ENCODE measurements at regions not wholly inside any gene's neighbourhood (a gene's known extent, or its start where the extent isn't known, plus 50 kb on each side); places are given as distances from the start of the nearest gene placed in this dataset.
"Not testable (repeated sequence)": the region's sequence is repeated elsewhere in the genome, so short reads cannot be mapped to it uniquely, and the experiment has no call there.

DNA sequence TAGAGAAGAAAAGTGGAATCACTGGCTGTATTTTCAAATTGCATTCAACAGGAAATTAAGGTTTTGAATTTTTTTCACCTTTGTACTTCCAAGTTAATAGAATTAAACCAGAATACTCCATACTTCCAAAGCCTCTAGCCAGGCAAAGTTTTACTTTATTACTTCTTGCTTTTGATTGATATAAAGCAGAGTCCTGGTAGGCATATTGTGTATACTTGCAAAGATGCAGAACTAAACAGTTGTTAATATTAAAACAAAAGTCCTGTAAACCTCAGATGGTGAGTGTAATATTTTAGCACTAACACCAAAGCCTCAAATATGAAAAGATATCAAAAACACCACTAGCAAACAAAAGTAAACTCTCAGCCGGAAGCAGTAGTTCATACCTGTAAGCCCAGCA, 107.2 kb upstream of the C2CD4B start:
- DNase-seq, result no peak

- DNase-seq, result no peak
Measured at GRCh38 chr15:62275831-62276230, 110.7 kb upstream of the C2CD4B start.

GRCh38 chr15:62277816-62278394, 112.8 kb upstream of the C2CD4B start:
- no peak for DNase-seq

DNA sequence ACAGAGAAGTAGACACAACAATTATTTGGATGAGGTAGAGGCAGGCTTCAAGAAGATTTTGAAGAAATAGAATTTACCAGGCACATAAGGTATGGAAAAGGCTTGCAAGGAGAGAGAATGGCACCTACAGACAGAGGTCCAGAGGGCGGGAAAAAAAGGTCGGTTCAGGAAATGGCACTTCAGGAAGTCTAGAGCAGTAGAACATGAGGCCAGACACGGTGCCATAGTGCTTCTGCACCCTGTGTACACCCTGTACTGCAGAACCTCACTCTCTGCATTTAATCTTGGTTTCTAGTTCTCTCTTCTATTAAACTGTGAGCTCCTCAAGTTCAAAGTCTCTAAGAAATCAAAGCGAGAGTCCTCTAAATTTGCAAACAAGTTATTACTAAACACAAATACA, 113.4 kb upstream of the C2CD4B start:
- DNase-seq, result no peak

- no peak for DNase-seq
Measured at GRCh38 chr15:62279041-62279440, 114.0 kb upstream of the C2CD4B start.

GRCh38 chr15:62280625-62281024, 115.5 kb upstream of the C2CD4B start:
- DNase-seq, result no peak

DNA sequence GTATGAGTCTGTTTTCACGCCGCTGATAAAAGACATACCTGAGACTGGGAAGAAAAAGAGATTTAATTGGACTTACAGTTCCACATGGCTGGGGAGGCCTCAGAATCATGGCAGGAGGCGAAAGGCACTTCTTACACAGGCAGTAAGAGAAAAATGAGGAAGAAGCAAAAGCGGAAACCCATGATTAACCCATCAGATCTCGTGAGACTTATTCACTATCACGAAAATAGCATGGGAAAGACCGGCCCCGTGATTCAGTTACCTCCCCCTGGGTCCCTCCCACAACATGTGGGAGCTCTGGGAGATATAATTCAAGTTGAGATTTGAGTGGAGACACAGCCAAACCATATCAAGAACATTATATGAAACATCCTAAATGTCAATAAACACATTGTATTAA, 116.7 kb upstream of the C2CD4B start:
- DNase-seq, result not testable (repeated sequence)

DNA sequence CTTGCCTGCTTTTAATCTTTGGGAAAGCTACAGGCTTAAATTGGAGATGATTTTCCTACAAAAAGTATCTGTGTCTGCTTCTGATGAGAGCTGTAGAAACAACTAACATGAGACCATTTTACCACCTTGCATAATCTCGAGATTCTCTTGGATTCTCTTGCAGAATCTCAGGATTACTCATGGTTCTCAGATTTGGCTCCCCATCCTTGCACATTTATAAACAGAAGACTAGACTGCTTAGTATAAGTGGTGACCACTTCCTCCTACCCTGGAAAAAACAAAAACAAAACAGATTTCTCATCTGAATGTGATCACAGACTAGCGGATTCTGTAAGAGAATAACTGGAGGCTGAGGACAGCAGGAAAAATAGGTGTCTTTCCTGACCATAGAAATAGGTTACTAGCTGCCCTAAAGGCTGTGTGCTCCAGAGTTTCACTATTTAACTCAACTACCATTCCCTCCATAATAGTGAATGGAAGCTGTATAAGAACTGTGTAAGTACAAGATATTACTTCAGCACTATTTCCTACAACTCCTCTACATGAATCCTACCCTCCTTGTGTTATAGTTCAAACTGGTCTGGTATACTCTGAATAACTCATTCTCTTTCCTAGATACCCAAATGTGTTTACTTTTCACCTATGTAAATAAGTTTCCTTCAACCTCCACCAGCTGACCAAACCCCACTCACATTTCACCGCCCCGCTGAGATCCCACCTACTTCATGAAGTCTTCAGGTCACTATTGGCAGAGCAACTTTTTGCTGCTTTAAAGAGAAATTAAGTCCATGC, 122.2 kb upstream of the C2CD4B start:
- no peak for DNase-seq

- no peak for DNase-seq
Measured at GRCh38 chr15:62288361-62289017, 123.4 kb upstream of the C2CD4B start.

DNA sequence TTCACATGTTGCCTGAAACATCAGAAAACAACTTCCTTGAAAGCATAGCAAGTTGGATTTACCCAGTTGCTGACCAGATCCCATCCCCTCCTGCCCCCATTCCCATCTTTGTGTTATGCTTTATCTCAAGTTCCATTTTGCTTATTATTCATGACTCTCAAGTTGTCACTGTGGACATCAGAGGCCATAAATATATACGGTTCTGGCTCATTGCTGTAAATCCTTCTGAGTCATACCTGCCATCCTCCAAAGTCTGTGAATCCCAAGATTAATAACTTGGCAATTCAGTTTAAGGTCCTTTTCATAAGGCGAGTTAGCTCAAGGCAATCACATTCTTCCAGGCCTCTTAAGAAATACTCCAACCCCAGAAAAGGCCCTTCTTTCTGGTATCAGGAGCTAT, 126.2 kb upstream of the C2CD4B start:
- DNase-seq, result no peak

DNA sequence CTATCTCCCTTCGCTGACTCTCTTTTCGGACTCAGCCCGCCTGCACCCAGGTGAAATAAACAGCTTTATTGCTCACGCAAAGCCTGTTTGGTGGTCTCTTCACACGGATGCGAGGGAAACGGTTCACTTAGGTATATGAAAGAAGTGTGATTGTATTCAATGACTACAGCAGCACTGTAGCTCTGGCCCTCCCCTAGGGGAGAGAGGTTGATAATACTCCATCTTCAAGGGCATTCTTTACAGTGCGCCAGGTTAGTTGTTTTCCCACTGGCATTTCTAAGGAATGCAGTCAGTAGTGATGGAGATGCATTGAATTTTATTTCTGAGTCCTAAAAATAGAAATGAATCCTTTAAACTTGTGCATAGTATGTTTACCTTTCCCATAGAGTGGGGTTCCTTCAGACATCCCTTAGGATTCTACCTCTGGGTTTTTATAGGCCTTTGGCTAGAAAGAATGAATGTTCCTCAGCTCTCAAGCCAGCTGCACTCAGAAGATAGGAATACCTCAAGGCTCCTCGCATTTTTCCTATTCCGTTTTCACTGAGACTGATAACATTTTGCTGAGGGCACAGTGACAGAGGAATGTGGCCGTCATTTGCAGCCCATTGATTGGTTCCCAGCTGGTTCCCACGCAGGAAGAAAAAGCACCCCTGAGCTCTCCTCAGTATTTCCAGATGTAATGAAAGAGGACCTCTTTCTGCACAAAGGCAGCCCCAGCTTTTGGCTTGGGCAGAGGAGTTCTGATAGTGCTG, 131.8 kb upstream of the C2CD4B start:
- no peak for DNase-seq

- no peak for DNase-seq
Measured at GRCh38 chr15:62297522-62297921, 132.4 kb upstream of the C2CD4B start.

DNA sequence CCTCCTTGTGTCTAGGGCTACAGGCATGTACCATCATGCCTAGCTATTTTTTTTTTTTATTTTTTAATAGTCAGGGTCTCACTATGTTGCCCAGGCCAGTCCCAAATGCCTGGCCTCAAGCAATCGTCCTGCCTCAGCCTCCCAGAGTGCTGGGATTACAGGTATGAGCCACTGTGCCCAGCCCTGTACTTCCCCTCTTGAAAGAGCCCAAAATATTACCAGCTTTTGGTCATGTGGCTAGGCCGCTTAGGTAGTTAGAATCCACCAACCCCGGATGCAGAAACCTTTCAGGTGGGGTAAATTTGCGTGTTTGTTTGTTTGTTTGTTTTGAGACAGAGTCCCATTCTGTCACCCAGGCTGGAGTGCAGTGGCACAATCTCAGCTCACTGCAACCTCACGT, 132.8 kb upstream of the C2CD4B start:
- DNase-seq, result no peak

DNA sequence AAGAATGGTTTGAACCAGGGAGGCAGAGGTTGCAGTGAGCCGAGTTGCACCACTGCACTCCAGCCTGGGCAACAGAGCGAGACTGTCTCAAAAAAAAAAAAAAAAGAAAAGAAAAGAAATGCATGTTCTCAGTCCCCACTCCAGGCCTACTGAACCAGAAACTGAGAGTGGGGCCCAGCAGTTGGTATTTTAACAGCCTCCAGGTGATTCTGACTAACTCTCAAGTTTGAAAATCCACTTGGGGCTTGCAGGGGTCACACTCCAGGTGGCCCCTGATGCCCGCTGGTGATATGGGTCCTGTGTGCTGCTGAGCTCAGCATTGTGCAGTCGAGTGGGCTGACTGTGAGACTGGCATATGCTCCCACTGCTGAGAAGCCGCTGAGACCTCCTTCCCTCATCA, 133.7 kb upstream of the C2CD4B start:
- no peak for DNase-seq

- DNase-seq, result no peak
Measured at GRCh38 chr15:62299541-62299940, 134.5 kb upstream of the C2CD4B start.

- DNase-seq, result no peak
Measured at GRCh38 chr15:62301993-62302675, 137.0 kb upstream of the C2CD4B start.

GRCh38 chr15:62306851-62307504, 141.9 kb upstream of the C2CD4B start:
- no peak for DNase-seq

DNA sequence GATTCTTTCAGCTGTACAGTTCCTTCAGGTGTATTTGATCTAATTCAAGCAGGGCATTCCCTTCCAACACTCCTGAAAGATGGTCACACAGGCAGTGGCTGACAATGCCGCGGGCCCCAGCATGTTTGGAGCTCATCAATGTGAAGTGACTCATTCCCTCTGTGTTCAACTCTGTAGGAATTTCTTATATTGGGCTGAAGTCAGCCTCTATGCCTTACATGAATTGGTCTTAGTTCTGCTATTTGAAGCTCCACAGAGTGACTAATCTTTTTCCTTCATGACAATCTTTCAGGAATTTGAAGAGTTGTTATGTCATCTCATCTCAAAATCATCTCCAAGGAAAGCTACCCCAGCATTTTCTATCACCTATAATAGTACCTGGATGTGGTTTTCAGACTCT, 142.5 kb upstream of the C2CD4B start:
- DNase-seq, result no peak

- no peak for DNase-seq
Measured at GRCh38 chr15:62316413-62317060, 151.5 kb upstream of the C2CD4B start.

DNA sequence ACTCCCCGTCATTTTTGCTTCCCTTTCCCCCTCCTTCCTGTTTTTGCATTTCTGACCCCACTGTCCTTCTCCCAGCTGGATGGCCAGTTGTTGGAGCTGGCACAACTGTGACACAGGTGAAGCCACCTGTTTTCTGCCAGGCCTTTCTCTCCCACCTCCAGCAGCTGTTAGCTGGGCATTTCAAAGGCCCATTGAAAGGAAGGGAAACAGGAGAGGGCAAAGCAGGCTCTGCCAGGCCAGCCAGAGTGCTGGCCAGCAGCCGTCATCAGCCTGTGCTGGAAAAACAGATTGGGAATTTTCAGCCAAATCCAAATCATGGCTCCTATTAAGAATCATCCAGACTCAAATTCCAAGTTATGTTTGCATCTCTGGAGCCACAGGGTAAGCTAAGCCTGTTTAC, 155.2 kb upstream of the C2CD4B start:
- DNase-seq, result no peak

DNA sequence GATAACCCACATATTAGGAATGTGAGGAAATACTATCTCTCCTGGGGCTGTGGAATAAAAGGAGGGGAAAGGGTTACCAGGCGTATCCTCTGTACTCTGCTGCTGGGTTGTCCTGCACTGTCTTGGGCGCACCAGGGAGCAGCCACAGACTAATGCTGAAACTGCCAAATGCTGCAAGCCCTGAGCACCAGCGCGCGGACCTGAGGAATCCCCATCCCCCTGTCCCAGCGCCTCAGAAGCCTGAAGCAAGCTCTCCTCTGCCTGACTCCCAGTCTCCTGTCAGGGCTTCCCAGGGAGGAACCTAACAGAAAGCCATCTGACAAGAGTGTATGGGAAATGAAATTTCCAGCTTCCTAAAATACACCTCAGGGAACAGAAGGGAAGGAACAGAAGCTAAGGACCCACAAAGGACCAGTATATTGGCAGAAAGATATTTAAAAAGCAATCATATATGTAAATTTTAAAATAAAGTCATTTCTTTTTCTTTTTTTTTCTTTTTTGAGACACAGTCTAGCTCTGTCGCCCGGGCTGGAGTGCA, 158.3 kb upstream of the C2CD4B start:
- no peak for DNase-seq

DNA sequence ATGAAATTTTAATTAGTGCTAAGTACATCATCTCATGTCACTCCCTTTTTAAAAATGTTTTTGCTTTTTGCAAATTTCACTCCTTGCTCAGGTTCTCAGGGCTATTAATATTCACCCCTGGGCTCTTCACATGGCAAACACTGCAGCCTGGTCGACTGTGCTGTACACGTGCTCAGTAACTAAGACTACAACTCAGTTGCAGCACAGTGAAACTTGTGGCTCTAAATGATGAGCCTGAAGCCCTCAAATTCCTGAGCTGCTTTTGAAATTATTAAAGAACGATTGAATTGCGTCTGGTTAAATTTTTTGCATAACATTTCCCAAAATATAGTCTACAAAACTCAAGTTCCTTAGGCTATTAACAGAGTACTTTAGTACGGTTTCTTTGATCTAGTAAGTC, 159.3 kb upstream of the C2CD4B start:
- DNase-seq, result no peak

All from activated naive CD4-positive, alpha-beta T cell treated with anti-CD3 and anti-CD28 coated beads, Interleukin-2, amount 50 U/mL, for 16 hours (primary cell).